GM12872 (cell line): ENCODE measurements at regions not wholly inside any gene's neighbourhood (a gene's known extent, or its start where the extent isn't known, plus 50 kb on each side); places are given as distances from the start of the nearest gene placed in this dataset.

Experiments used
- TF ChIP-seq, protein P1 (sequence below): IDR thresholded peaks from 3 replicates; pipeline ENCODE4 v1.5.1; 2011; ENCODE audit warnings: low read depth, mild to moderate bottlenecking, low read length, moderate library complexity; ENCODE audit not compliant: insufficient read depth

GRCh38 chr13:50126993-50127725 is 111.9 kb downstream of the KCNRG start:
- TF ChIP-seq, protein P1, sequence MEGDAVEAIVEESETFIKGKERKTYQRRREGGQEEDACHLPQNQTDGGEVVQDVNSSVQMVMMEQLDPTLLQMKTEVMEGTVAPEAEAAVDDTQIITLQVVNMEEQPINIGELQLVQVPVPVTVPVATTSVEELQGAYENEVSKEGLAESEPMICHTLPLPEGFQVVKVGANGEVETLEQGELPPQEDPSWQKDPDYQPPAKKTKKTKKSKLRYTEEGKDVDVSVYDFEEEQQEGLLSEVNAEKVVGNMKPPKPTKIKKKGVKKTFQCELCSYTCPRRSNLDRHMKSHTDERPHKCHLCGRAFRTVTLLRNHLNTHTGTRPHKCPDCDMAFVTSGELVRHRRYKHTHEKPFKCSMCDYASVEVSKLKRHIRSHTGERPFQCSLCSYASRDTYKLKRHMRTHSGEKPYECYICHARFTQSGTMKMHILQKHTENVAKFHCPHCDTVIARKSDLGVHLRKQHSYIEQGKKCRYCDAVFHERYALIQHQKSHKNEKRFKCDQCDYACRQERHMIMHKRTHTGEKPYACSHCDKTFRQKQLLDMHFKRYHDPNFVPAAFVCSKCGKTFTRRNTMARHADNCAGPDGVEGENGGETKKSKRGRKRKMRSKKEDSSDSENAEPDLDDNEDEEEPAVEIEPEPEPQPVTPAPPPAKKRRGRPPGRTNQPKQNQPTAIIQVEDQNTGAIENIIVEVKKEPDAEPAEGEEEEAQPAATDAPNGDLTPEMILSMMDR = no peak

- TF ChIP-seq, protein P1 = no peak
These were observed 112.6 kb downstream of the KCNRG start for GRCh38 chr13:50127726-50128291.

GRCh38 chr13:50128428-50128931 is 113.2 kb downstream of the KCNRG start:
- TF ChIP-seq, protein P1 = no peak

DNA sequence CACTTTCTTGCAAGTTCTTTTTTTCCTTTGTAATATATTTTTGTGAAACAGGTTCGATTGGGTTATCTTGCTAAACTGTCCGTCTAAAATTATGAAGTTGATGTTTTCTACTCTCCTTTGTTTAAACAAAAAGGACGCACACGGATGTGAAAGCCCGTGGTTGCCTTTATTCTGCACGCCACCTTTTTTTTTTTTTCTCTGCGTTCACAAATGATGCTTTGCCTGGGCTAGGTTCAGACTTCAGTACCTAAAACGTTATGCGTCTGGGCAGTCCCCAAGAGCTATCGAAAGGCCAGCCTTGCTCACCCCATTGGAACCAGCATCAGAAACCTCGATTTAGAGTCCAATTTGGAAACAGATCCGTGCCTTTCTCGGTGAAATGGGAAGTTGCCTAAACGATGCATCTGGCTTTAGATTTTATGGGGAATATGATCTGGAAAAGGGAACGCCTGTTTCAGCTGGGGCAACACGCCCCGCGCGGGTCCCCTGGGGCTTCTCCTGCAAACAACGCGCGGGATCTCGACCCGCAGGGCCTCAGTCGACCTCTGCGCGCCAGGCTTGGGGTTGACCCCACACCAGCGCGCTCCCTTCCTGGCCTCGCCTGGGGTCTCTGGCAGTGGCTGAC is 113.9 kb downstream of the KCNRG start:
- TF ChIP-seq, protein P1 = no peak

- TF ChIP-seq, protein P1 = no peak
These were observed 114.5 kb downstream of the KCNRG start for GRCh38 chr13:50129706-50130122.

GRCh38 chr13:50130123-50130946 is 115.1 kb downstream of the KCNRG start:
- TF ChIP-seq, protein P1 = no peak
